AG09309 (cell line): ENCODE measurements at regions not wholly inside any gene's neighbourhood (a gene's known extent, or its start where the extent isn't known, plus 50 kb on each side); places are given as distances from the start of the nearest gene placed in this dataset.

Experiments
- DNase-seq: peaks from one replicate; pipeline ENCODE4 v3.0.0-alpha.2; 2010; ENCODE audit warnings: low read depth
- H3K4me3 ChIP-seq: 2 replicates; pipeline ENCODE4 v1.5.1; 2011; ENCODE audit warnings: mild to moderate bottlenecking, low read depth, low read length, moderate library complexity; ENCODE audit not compliant: control insufficient read depth
- CTCF ChIP-seq: IDR thresholded peaks from 2 replicates; pipeline ENCODE4 v1.5.1; 2011; ENCODE audit warnings: mild to moderate bottlenecking, low read depth, low read length, inconsistent platforms; ENCODE audit not compliant: insufficient read depth, control insufficient read depth; ENCODE audit errors: missing control alignments

GRCh38 chr4:13888112-13888511 is 260.6 kb upstream of the BOD1L1 start:
- no peak overlapping the region for H3K4me3 ChIP-seq
- TF ChIP-seq CTCF, result no peak
- peak; percentile 82 for DNase-seq

- DNase-seq, result no peak
- no peak overlapping the region for H3K4me3 ChIP-seq
- no peak for TF ChIP-seq CTCF
These were observed 264.0 kb upstream of the BOD1L1 start for GRCh38 chr4:13891544-13891939.

- TF ChIP-seq CTCF, result no peak
- DNase-seq, result no peak
- no peak overlapping the region for H3K4me3 ChIP-seq
These were observed 265.2 kb upstream of the BOD1L1 start for GRCh38 chr4:13892739-13893105.

GRCh38 chr4:13893211-13893610 is 265.7 kb upstream of the BOD1L1 start:
- TF ChIP-seq CTCF, result no peak
- H3K4me3 ChIP-seq, result no peak overlapping the region
- DNase-seq, result no peak

GRCh38 chr4:13893987-13894386 is 266.5 kb upstream of the BOD1L1 start:
- no peak for DNase-seq
- no peak for TF ChIP-seq CTCF
- H3K4me3 ChIP-seq, result no peak overlapping the region

GRCh38 chr4:13900780-13901179 is 273.3 kb upstream of the BOD1L1 start:
- H3K4me3 ChIP-seq, result no peak overlapping the region
- TF ChIP-seq CTCF, result no peak
- no peak for DNase-seq

- no peak for DNase-seq
- no peak for TF ChIP-seq CTCF
- H3K4me3 ChIP-seq, result no peak overlapping the region
These were observed 274.6 kb upstream of the BOD1L1 start for GRCh38 chr4:13902146-13902545.
